B cell (primary cell): ENCODE measurements at regions not wholly inside any gene's neighbourhood (a gene's known extent, or its start where the extent isn't known, plus 50 kb on each side); places are given as distances from the start of the nearest gene placed in this dataset.

Source experiments
- ATAC-seq: fragments of 200-7000 bp; cut with Tn5 transposase; one replicate; pipeline ENCODE4 v1.10.0; 2021; ENCODE audit warnings: low read depth, mild to moderate bottlenecking, moderate number of reproducible peaks, moderate library complexity
- CTCF ChIA-PET: fragments of 350-600 bp; sonication (Branson Sonifier 250); formaldehyde crosslinking; loops from one replicate; lab custom pipeline; 2021; ENCODE audit warnings: antibody characterized with exemption, inconsistent platforms; lab: Charles Lee
- POLR2A ChIA-PET: fragments of 350-600 bp; sonication (Branson Sonifier 250); formaldehyde crosslinking; loops from one replicate; lab custom pipeline; 2021; ENCODE audit warnings: antibody characterized with exemption; lab: Charles Lee
- DNase-seq: peaks from one replicate; pipeline ENCODE4 v3.0.0; 2013
- H2AFZ ChIP-seq: 2 replicates; pipeline ENCODE4 v1.6.1; 2012; ENCODE audit warnings: mild to moderate bottlenecking, low read depth, low read length; ENCODE audit not compliant: insufficient read depth, poor library complexity, severe bottlenecking
- H3K27ac ChIP-seq, 2 donors: 1 replicate in 1 of 2; 2 replicates in 1 of 2; pipeline ENCODE4 v1.5.1; 2012 to 2013; ENCODE audit warnings: low read length in 2 of 2, mild to moderate bottlenecking in 2 of 2, moderate library complexity in 1 of 2
- H3K27me3 ChIP-seq, 4 experiments: fragments of 200-600 bp in 1 of 4; sonication (generic) in 1 of 4; replicated peaks in 1 of 4; 1 replicate in 2 of 4; 2 replicates in 2 of 4; pipeline versions ENCODE4 v1.6.1 to v1.7.0; 2013 to 2016; ENCODE audit warnings: low read length in 3 of 4, mild to moderate bottlenecking in 2 of 4, mixed read lengths in 1 of 4, moderate library complexity in 1 of 4; ENCODE audit not compliant: insufficient read depth in 4 of 4, control insufficient read depth in 3 of 4; ENCODE audit errors: control extremely low read depth in 1 of 4
- H3K36me3 ChIP-seq, 2 experiments: replicated peaks in 1 of 2; 1 replicate in 1 of 2; 2 replicates in 1 of 2; pipeline versions ENCODE4 v1.6.1 to v1.7.1; 2013; ENCODE audit warnings: low read length in 1 of 2; ENCODE audit not compliant: insufficient read depth in 2 of 2, control insufficient read depth in 1 of 2; ENCODE audit errors: control extremely low read depth in 1 of 2, extremely low read depth in 1 of 2
- H3K4me1 ChIP-seq, 2 donors: fragments of 200-600 bp in 1 of 2; sonication (generic) in 1 of 2; 1 replicate in 1 of 2; 2 replicates in 1 of 2; pipeline versions ENCODE4 v1.5.1 to v1.6.1; 2013 to 2017; ENCODE audit warnings: low read length in 2 of 2; ENCODE audit not compliant: control insufficient read depth in 2 of 2, insufficient read depth in 2 of 2
- H3K4me2 ChIP-seq: replicated peaks from 2 replicates; pipeline ENCODE3; 2012; ENCODE audit warnings: mild to moderate bottlenecking, low read depth, low read length; ENCODE audit not compliant: poor library complexity, severe bottlenecking
- H3K4me3 ChIP-seq, 5 experiments: fragments of 200-600 bp in 1 of 5; sonication (generic) in 1 of 5; 1 replicate in 3 of 5; 2 replicates in 2 of 5; pipeline versions ENCODE4 v1.5.1 to v1.7.0; 2011 to 2016; ENCODE audit warnings: low read length in 4 of 5, mild to moderate bottlenecking in 4 of 5, low read depth in 2 of 5, control low read depth in 1 of 5, moderate library complexity in 1 of 5; ENCODE audit not compliant: insufficient read depth in 1 of 5; ENCODE audit errors: control extremely low read depth in 1 of 5, extremely low read depth in 1 of 5
- H3K79me2 ChIP-seq: fragments of 200-600 bp; sonication (generic); one replicate; pipeline ENCODE4 v1.6.0; 2016; ENCODE audit warnings: low read length; ENCODE audit not compliant: control insufficient read depth, insufficient read depth
- H3K9ac ChIP-seq: fragments of 200-600 bp; sonication (generic); 2 replicates; pipeline ENCODE4 v1.6.1; 2017; ENCODE audit warnings: mild to moderate bottlenecking, low read length, moderate library complexity
- H3K9me3 ChIP-seq, 3 donors: one replicate each; pipeline versions ENCODE4 v1.6.1 to v1.7.1; 2013; ENCODE audit warnings: low read length in 2 of 3; ENCODE audit not compliant: control insufficient read depth in 2 of 3, insufficient read depth in 1 of 3; ENCODE audit errors: control extremely low read depth in 1 of 3
- H4K20me1 ChIP-seq: 2 replicates; pipeline ENCODE4 v1.6.0; 2012; ENCODE audit warnings: mild to moderate bottlenecking, low read length; ENCODE audit not compliant: insufficient read depth, control insufficient read depth, poor library complexity, severe bottlenecking
- H3K27ac Mint-ChIP-seq: one replicate; pipeline ENCODE4 v1.8.0; 2021; ENCODE audit warnings: mixed read lengths
- H3K27me3 Mint-ChIP-seq: one replicate; pipeline ENCODE4 v1.8.0; 2021; ENCODE audit warnings: mixed read lengths
- H3K4me1 Mint-ChIP-seq: one replicate; pipeline ENCODE4 v1.8.0; 2021; ENCODE audit warnings: mixed read lengths
- H3K4me3 Mint-ChIP-seq: one replicate; pipeline ENCODE4 v1.8.0; 2021; ENCODE audit warnings: mixed read lengths
- H3K9me3 Mint-ChIP-seq: one replicate; pipeline ENCODE4 v1.8.0; 2022; ENCODE audit warnings: mixed read lengths; ENCODE audit not compliant: insufficient read depth
- CTCF ChIP-seq: fragments of 200-600 bp; IDR thresholded peaks from one replicate; pipeline ENCODE4 v1.8.0; 2022; ENCODE audit warnings: antibody characterized with exemption, mild to moderate bottlenecking
- EZH2 ChIP-seq: IDR thresholded peaks from 2 replicates; pipeline ENCODE4 v1.6.1; 2012; ENCODE audit warnings: borderline replicate concordance, low read depth, mild to moderate bottlenecking, moderate library complexity, low read length; ENCODE audit not compliant: insufficient read depth, poor library complexity, severe bottlenecking
- WGBS: methylation state at CpG from one replicate; pipeline ENCODE4 v1.1.5; 2013; ENCODE audit warnings: missing lambda C conversion rate; ENCODE audit not compliant: insufficient coverage; 5-methylcytosine and 5-hydroxymethylcytosine counted together
- intact Hi-C: fragments of 100-400 bp; cut with micrococcal nuclease; formaldehyde crosslinking; loops from one replicate; pipeline ENCODE4 v1.10.0; 2022

- Mint-ChIP-seq H3K9me3 (no peaks in the 10 kb centered on the region), H3K4me3 (no peak overlapping the region), H3K27ac (no peak overlapping the region), H3K27me3 (peaks cover 8% of the 10 kb centered on the region), H3K4me1 (no peaks in the 10 kb centered on the region)
- CTCF ChIA-PET: no interaction called here
- no peak for TF ChIP-seq EZH2
- TF ChIP-seq CTCF: no peak
- no peaks in the 10 kb centered on the region for H3K79me2 ChIP-seq
- H4K20me1 ChIP-seq: no peaks in the 10 kb centered on the region
- intact Hi-C loops: no loop called here
- ATAC-seq (no peak), DNase-seq (no peak)
- no peak overlapping the region for H3K4me3 ChIP-seq
- peaks cover 0 to 4% (median 0%) of the 10 kb centered on the region in 4 experiments for H3K27me3 ChIP-seq
- H3K27ac ChIP-seq: no peak overlapping the region
- no peaks in the 10 kb centered on the region for H3K36me3 ChIP-seq
- H3K4me2 ChIP-seq: no peak overlapping the region
- no peaks in the 10 kb centered on the region for H3K4me1 ChIP-seq
- H3K9me3 ChIP-seq: peaks cover 0 to 3% (median 0%) of the 10 kb centered on the region in 3 donors
- POLR2A ChIA-PET: no interaction called here
- no peak overlapping the region for H3K9ac ChIP-seq
- no peak overlapping the region for H2AFZ ChIP-seq
These were observed 374.7 kb downstream of the LNPK start for GRCh38 chr2:175627405-175627804.

- intact Hi-C loops: no loop called here
- Histone ChIP-seq H3K4me3 (no peak overlapping the region), H3K79me2 (no peaks in the 10 kb centered on the region), H3K27me3 (peaks cover 0 to 4% (median 0%) of the 10 kb centered on the region in 4 experiments), H3K9ac (no peak overlapping the region), H3K4me2 (no peak overlapping the region), H3K9me3 (peaks cover 0 to 3% (median 0%) of the 10 kb centered on the region in 3 donors), H2AFZ (no peak overlapping the region), H4K20me1 (no peaks in the 10 kb centered on the region), H3K27ac (no peak overlapping the region), H3K4me1 (no peaks in the 10 kb centered on the region), H3K36me3 (no peaks in the 10 kb centered on the region)
- ChIA-PET POLR2A (no interaction called here), CTCF (no interaction called here)
- Mint-ChIP-seq H3K4me1 (no peaks in the 10 kb centered on the region), H3K9me3 (no peaks in the 10 kb centered on the region), H3K27ac (no peak overlapping the region), H3K27me3 (peaks cover 8% of the 10 kb centered on the region), H3K4me3 (no peak overlapping the region)
- ATAC-seq: no peak
- TF ChIP-seq CTCF (no peak), EZH2 (no peak)
- no peak for DNase-seq
- WGBS: 90% methylated on average over 4 of the region's 4 CpGs
These were observed 375.3 kb downstream of the LNPK start for GRCh38 chr2:175626796-175627195.
